Stimulated activated CD4-positive, alpha-beta T cell treated with anti-CD3 and anti-CD28 coated beads, Interleukin-12 subunit alpha, Interleukin-12 subunit beta, amount 100 ng/mL, for 48 hours (primary cell): ENCODE measurements at regions not wholly inside any gene's neighbourhood (a gene's known extent, or its start where the extent isn't known, plus 50 kb on each side); places are given as distances from the start of the nearest gene placed in this dataset.
"Not testable (repeated sequence)": the region's sequence is repeated elsewhere in the genome, so short reads cannot be mapped to it uniquely, and the experiment has no call there.

Source experiments
- DNase-seq, 3 donors: peaks; one replicate each; pipeline ENCODE4 v3.0.0-alpha.2; 2020; ENCODE audit warnings: low read depth in 2 of 3, low spot score in 1 of 3

DNA sequence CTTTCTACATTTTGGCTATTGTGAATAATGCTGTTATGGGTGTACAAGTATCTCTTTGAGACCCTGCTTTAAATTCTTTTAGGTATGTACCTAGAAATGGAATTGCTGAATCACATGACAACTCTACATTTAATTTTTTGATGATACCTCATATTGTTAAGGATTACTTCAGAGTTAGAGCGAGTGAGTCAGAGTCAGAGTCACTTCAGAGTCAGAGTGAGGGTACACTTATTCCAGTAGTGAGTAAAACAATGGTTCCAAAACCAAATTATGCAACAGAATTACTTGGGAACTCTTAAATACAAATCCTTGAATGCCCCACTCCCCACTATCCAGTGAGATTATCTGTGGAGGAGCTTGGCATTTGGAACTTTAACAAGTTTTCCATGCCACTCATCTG is 50.3 kb upstream of the SNRK start:
- DNase-seq = no peak

DNA sequence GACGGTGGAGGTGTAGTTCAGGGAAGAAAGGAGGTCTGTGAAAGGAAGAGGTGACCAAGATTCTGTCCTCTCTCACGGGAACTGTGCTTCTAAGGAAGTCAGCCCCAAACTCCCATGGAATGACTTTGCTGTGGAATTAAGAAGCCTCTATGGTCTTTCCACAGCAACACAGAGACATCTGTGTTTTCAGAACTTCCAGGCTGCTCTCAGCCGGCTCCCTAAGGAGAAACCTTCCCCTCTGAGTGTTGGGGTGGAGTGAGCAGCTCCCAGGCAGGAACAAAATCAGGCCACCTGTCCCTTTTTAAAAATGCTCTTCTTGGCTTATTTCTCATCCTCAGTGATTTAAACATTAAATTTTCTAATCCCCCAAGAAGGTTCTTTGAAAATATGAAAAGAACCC is 53.3 kb upstream of the SNRK start:
- no peak for DNase-seq

DNA sequence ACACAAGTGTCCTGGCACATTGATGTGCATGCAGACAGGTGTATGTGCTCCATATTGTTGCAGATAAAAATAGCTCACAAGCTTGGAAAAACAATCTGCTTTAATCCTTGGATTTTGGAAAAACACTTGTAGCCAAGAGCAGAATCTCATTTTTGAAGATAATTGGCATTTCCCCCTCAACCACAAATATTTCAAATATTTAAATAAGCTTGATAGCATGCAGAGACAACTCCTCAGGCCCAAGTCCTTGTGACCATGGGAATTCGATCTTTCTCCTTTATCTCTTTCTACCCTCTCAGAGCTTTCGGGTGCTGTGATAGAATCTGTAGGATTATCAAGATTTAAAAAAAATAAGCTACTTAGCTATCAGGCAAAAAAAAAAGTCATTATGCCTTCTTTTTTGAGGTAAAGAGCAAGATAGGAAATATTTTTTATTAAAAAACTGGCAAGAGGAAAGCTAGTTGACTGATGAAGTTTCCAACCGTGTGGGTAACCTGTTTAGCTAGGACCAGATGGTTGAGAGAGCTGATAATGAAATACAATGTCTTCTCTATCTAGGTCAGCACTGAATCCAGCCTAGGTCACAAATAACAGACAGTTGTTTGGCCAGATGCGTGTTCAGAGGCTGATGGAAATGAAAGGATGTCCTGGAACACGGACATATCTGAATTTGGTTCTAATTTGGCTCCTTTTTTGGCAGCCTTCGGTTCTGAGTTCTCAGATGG is 54.9 kb upstream of the SNRK start:
- DNase-seq = no peak

DNA sequence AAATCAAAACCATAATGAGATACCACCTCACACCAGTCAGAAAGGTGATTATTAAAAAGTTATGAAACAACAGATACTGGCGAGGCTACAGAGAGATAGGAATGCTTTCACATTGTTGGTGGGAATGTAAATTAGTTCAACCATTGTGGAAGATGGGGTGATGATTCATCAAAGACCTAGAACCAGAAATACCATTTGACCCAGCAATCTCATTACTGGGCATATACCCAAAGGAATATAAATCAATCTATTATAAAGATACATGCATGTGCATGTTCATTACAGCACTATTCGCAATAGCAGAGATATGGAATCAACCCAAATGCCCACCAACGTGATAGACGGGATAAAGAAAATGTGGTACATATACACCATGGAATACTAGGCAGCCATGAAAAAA is 56.5 kb upstream of the SNRK start:
- not testable (repeated sequence) for DNase-seq

DNA sequence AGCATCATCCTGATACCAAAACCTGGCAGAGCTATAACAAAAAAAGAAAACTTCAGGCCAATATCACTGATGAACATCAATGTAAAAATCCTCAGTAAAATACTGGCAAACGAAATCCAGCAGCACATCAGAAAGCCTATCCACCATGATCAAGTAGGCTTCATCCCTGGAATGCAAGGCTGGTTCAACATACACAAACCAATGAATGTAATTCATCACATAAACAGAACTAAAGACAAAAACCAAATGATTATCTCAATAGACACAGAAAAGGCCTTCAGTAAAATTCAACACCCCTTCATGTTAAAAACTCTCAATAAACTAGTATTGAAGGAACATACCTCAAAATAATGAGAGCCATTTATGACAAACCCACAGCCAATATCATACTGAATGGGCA is 58.7 kb upstream of the SNRK start:
- DNase-seq = not testable (repeated sequence)

DNA sequence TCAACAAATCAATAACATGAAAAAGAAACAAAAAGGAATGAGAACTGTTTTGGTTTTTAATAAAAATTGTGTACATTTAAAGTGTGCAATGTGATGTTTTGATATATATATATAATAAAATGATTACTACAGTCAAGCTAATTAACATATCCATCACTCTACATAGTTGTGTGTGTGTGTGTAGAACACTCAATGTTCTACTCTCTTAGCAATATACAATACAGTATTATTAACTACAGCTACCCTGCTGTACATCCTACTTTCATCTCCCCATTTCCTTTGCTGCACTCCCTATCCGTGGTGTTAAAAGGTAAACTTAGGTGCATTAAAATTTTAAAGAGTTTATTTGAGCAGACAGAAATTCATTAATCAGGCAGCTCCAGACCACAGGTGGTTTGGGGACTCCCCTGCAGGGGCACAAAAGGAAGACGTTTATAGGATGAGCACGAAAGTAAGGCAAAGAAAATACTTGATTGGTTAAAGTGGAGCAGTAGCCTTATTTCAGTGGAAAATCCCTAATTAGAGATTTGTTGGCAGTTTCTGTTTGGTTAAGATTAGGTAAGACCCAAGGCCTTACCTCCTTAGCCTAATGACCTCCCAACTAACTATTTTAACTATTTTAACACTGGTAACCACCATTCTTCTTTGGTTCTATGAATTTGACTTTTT is 61.8 kb upstream of the SNRK start:
- DNase-seq = no peak

DNA sequence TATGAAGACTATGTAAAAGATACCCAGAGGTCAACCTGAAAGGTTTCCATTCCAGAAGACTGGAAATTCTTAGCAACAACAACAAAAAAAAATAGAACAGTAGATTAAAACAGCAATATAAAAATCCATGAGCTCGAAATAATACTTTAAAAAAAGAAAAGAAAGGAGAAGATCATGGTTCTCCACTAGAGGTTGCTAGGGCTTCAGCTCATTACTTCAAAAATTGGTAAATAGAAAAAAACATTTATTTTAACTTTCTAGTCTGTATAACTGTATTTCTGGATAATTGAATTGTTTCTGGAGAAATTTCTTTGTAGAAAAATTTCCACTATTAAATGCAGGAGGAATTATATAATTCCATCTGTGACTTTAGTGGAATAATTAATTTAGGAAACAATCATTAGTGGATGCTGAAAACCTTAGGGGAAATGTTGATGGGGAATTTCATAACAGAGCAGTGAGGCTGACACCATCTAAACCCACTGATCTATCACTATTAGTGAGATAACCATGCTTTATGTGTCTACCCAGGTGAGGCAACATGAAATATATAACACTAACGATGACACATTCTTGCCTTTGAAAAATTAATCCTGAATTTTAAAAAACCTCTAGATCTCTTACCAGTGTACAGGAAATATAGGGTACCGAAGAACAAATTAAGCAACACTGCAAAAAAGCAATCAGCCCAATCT is 62.5 kb upstream of the SNRK start:
- DNase-seq = no peak

DNA sequence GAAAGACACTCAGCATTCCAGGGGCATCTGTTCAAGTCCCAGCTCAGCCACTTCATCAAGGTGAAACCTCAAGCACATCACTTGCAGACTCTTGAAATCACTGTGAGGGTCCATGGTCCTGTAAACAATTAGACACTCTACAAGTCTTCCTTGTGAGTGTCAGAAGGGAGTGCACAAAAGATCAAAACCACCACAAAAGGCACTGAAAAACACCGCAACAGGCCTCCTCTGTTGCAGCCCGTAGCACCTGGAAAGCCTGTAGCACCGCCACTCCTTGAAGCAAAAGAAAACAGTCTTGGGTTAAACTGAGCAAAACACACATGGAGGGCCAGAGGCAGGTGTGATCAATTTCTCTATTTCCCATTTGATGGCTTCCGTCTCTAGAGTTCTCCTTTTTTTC is 63.8 kb upstream of the SNRK start:
- no peak for DNase-seq

DNA sequence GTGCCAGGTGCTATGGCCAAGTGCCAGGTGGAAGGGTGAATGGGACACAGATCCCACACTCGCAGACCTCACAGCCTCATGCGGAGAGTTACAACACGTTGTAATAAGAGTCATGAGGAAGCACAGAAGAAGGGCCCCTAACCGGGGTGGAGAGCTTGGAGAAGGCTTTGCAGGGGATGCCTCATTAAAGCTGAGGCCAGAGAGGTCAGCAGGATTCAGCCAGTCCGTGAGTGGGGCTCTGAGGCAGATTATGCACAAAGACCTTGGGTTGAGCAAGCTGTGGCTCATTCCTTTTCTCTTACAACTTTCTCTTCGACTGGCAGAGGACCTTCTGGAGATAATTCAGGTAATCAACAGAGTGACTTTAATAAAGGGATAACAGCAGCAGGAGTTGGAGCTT is 65.3 kb upstream of the SNRK start:
- no peak for DNase-seq

DNA sequence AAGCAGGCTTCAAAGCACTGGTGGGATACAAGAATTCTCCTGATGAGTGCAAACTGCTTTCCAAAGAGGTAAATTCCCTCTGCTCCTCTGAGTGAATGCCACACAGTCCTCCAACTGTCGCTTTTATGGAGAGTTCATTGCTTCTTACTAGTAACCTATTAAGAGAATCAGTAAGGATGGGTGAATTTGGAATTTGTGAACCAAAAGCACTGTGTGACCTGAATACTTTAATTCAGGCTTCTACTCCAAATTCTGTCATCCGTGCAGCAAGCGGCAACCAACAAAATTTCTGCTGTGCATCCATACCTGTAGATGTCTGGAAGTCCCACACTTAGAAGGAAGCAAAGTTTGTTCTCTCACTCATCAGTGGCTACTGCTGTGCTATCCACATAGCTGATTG is 66.7 kb upstream of the SNRK start:
- no peak for DNase-seq

DNA sequence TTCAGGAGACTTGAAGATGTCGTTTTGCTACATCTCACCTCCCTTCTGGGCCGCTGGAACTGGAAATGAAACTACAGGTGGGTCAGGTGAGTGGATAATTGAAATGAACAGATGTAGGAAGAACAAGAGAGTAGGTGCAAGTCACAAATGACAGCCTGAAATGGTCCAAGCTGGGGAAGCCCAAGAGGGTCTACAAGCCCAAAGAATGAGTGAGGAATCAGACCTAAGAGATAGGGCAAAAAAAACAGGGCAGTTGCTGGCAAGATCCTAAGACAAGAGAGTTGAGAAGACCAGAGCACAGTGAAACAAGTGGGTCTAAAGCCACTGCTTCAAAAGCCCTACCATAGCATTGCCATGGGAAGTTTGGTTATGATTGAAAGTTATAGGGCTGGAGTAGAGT is 67.4 kb upstream of the SNRK start:
- DNase-seq = no peak

DNA sequence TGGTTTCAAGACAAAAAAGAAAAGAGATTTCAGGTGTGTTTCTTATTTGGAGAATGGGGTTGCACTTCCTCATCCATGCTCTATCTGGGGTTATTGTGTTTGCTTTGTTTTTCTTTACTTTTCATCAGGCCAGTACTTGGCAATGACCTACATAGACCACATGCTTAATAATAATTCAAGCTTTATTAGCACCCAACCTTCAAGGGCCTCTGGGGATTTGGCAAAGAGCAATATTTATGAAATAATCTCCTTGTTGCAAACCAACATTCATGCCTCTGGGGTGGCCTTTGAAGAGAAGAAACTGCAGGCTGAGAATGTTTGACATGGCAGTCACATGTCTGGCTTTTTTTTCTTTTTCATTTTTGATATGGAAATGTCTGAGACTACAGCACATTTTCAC is 68.2 kb upstream of the SNRK start:
- DNase-seq = no peak

DNA sequence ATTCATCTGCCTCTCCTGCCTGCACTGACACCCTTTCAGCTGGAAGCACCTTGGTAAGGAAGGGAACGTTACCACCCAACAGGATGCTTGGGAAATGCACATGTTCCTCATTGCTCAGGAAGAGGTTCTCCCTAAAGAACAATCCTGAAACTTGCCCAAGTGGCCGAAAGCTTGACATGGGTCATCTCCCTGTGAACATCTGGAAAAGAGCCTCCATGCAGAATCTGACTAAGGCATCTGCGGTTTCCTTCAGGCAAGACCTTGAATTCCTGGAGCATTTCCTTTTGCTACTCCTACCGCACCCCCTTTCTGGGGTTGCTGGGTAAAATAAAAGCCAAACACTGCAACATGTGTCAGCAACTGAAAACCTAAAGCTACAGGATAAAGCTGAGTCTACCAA is 68.7 kb upstream of the SNRK start:
- no peak for DNase-seq

DNA sequence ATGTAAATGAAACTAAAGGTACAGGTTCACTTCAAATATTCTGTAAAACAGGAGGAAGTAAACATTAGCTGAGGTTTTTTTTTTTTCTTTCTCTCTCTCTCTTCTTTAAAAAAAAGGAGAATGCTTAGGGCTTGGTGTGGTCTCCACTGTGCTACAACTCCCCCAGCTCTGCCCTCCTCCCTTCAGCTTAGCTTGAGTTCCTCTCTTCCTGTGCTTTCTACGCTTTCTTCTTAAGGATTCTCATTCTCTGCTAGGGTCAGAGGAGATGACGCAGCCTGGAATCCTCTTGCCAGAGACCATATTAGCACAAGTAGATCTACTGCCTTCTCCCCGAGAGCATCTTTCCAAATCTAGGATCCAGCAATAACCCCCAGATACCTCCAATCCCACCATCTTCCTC is 69.1 kb upstream of the SNRK start:
- DNase-seq = no peak

DNA sequence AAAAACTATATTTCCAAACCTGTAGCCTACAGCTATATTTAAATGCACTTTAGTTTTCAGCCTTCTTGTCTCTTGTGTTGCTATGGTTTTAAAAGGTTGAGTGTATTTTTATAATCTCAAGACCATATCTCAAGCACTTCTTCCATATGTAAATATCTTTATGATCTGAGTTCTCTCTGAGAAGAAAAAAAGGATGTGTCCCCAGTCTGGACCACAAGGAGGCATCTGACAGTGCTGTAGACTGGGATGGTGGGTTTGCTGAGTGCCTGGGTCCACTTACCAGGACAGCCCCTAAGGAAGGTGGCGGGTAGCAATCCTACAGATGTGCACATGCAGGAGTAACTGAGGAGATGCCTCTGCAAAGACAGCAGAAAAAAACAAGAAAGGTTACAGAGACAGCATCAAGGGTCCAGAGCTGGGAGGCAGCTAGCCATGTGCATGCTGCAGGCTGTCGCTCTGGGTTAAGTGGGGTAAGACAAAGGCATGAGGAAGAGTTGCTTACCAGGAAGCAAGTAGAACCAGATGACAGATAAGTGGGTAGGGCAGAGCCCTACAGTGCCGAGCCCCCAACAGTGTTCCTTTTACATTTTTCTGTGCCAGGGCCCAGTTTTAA is 70.6 kb upstream of the SNRK start:
- no peak for DNase-seq

DNA sequence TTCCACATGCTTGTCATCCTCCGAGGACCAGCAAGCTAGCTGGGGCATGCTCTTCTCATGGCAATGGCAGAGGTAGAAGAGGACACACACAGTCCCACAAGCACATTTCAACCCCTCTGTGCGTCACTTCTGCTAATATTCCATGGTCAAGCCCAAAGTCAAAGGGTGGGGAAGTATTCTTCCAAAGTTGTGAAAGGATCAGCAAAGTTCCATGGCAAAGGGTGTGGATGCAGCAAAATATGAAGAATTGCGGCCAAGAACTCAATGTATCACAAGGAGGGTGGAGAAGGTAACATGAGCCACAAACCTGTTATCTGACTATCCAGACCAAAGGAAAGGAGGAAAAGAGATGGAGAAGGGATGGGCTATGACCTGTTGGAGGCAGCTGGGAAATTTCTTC is 71.2 kb upstream of the SNRK start:
- DNase-seq = no peak

DNA sequence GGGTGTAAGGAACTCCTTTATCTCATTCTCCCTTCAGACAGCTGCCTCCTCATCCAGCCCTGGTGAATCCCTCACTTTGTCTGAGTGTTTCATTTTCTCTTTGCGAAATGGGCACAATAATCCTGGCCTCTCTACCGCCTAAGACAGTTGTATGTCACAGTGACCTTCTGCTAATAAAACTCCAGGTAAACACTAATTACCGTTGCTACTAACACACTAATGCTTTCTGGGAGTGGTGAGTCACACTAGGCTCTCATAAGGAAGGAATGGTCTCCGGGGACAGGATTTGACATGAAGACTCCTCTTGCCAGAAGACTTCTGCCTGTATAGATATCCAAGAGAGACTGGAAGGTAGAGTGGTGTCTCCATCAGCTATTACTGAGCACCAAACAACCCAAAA is 71.7 kb upstream of the SNRK start:
- DNase-seq = no peak

DNA sequence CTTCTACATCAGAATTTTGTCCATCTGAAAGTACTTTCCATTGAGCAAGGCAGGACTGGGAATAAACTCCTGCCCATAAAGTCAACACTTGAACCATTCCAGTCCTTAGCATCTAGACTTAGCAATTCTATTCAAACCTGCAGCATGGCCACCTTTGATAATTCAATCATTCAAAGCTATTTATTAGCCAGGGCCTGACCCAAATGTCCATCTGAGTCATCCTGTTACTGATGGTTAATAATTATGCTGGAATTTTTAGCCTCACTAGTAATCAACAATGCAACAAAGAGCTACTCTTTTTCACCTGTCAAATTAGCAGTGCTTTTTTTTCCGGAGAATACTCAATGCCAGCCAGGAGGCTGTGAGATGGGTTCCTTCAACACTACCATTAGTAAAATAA is 72.7 kb upstream of the SNRK start:
- no peak for DNase-seq

DNA sequence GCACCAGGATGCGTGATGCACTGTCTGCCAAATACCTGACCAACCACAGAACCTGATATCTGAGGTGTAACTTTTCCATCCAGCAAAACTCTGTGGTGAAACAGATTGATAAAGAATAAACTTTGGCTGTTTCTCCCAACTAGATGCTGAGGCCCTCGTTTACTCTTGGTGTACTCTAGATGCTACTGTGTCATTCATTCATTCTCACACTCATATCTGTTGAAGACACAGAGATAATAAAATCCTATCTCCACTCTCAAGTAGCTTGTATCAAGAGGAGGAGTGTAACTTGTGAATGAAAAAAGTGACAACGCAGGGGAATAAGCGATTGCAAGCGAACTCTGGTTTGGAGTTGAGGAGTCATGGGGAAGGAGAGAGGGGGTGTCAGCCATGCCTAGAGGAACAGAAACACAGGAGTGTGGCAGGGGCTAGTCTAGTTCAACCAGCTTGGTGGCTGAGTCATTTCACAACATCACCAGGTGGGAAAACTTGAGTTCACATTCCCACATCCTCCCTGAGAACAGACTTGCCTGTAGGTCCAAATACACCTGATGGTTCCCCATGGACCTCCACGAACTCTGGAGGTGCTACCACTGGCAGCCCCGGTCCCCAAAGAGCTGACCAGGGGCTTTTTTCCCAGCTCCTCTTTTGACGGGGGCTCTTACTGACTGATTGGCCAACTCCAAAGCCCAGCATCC is 73.3 kb upstream of the SNRK start:
- DNase-seq = no peak

DNA sequence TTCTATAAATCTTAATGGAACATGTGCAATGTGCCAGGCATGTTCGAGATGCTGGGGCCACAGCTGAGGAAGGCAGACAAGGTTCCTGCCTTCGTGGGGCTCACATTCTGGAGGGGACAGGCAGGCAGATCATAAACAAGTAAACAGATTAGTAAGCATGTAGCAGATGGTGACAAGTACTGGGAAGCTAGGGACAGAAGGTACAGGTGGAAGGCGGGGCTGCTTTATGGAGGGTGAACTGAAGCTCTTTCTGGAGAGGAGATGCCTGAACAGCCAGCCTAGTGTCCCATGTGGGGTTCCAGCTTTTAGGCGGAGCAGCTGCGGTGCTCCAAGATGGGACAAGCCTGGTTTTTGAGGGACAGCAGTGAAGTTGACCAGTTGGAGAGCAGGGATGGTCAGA is 74.7 kb upstream of the SNRK start:
- no peak for DNase-seq
